H1 (cell line): ENCODE measurements at regions not wholly inside any gene's neighbourhood (a gene's known extent, or its start where the extent isn't known, plus 50 kb on each side); places are given as distances from the start of the nearest gene placed in this dataset.

Experiments
- CTCF ChIA-PET: fragments of 300-600 bp; sonication (Branson Sonifier 250); formaldehyde crosslinking; loops from one replicate; lab custom pipeline; 2021; ENCODE audit not compliant: partially characterized antibody; lab: Charles Lee
- POLR2A ChIA-PET: fragments of 300-600 bp; sonication (Branson Sonifier 250); formaldehyde crosslinking; loops from one replicate; lab custom pipeline; 2021; ENCODE audit warnings: inconsistent platforms; ENCODE audit not compliant: partially characterized antibody; lab: Charles Lee
- DNase-seq, 2 experiments: peaks; one replicate each; pipeline versions ENCODE4 v3.0.0 to v3.0.0-alpha.2; 2010 to 2022; ENCODE audit warnings: low spot score in 2 of 2, low read depth in 1 of 2, mixed read lengths in 1 of 2
- FAIRE-seq: peaks from 2 replicates; lab custom pipeline; 2011; peaks lifted over from hg19 to GRCh38; lab: Jason Lieb, UNC
- H2AFZ ChIP-seq: 2 replicates; pipeline ENCODE4 v1.8.1; 2012; ENCODE audit warnings: low read length, inconsistent platforms
- H2AK5ac ChIP-seq: 2 replicates; pipeline ENCODE4 v1.6.1; 2013; ENCODE audit warnings: low read depth, low read length
- H2BK120ac ChIP-seq: replicated peaks from 2 replicates; pipeline ENCODE3; 2013; ENCODE audit warnings: low read depth, low read length, inconsistent platforms
- H2BK12ac ChIP-seq: 2 replicates; pipeline ENCODE4 v1.6.1; 2013; ENCODE audit warnings: low read depth, low read length
- H2BK15ac ChIP-seq: 2 replicates; pipeline ENCODE4 v1.6.1; 2013; ENCODE audit warnings: low read length
- H2BK20ac ChIP-seq: 2 replicates; pipeline ENCODE4 v1.6.1; 2013; ENCODE audit warnings: low read length
- H2BK5ac ChIP-seq: 2 replicates; pipeline ENCODE4 v1.6.1; 2013; ENCODE audit warnings: low read depth, low read length
- H3K14ac ChIP-seq: 2 replicates; pipeline ENCODE4 v1.6.1; 2013; ENCODE audit warnings: inconsistent platforms; ENCODE audit not compliant: insufficient read length
- H3K18ac ChIP-seq: 2 replicates; pipeline ENCODE4 v1.6.1; 2013; ENCODE audit warnings: low read length; ENCODE audit errors: extremely low read depth
- H3K23ac ChIP-seq: 2 replicates; pipeline ENCODE4 v1.6.1; 2013; ENCODE audit warnings: inconsistent platforms; ENCODE audit not compliant: insufficient read length
- H3K23me2 ChIP-seq: 2 replicates; pipeline ENCODE4 v1.6.1; 2013; ENCODE audit warnings: low read depth, low read length
- H3K27ac ChIP-seq: 2 replicates; pipeline ENCODE4 v1.6.1; 2011; ENCODE audit warnings: low read depth, low read length, inconsistent platforms
- H3K27me3 ChIP-seq, 4 experiments: replicated peaks in 1 of 4; 1 replicate in 1 of 4; 2 replicates in 3 of 4; pipeline versions ENCODE4 v1.6.1 to v1.8.1; 2011 to 2013; ENCODE audit warnings: low read length in 3 of 4, mild to moderate bottlenecking in 3 of 4, inconsistent platforms in 2 of 4, mixed read lengths in 2 of 4, moderate library complexity in 1 of 4; ENCODE audit not compliant: control insufficient read depth in 3 of 4, insufficient read depth in 3 of 4; ENCODE audit errors: extremely low read depth in 1 of 4
- H3K36me3 ChIP-seq, 4 experiments: 2 replicates each; pipeline versions ENCODE4 v1.6.1 to v1.8.1; 2011 to 2013; ENCODE audit warnings: mild to moderate bottlenecking in 4 of 4, low read length in 3 of 4, moderate library complexity in 2 of 4, control low read depth in 1 of 4, inconsistent platforms in 1 of 4; ENCODE audit not compliant: insufficient read depth in 4 of 4, control insufficient read depth in 2 of 4
- H3K4ac ChIP-seq: replicated peaks from 2 replicates; pipeline ENCODE3; 2013; ENCODE audit warnings: low read length, low read depth, mixed read lengths, inconsistent platforms; ENCODE audit not compliant: insufficient read length
- H3K4me1 ChIP-seq, 4 experiments: replicated peaks in 1 of 4; 1 replicate in 1 of 4; 2 replicates in 3 of 4; pipeline versions ENCODE4 v1.6.1 to v1.8.1; 2011 to 2013; ENCODE audit warnings: low read length in 3 of 4, inconsistent platforms in 2 of 4, mixed read lengths in 1 of 4; ENCODE audit not compliant: insufficient read depth in 4 of 4, control insufficient read depth in 3 of 4
- H3K4me2 ChIP-seq, 2 experiments: 2 replicates each; pipeline versions ENCODE4 v1.6.1 to v1.8.1; 2011 to 2013; ENCODE audit warnings: low read depth in 2 of 2, low read length in 2 of 2, control low read depth in 1 of 2, inconsistent platforms in 1 of 2, mild to moderate bottlenecking in 1 of 2; ENCODE audit not compliant: insufficient read depth in 1 of 2
- H3K4me3 ChIP-seq, 4 experiments: fragments of 200-600, 300-600 bp in 1 of 4; sonication (generic), shearing (Covaris generic), sonication (Bioruptor Twin) in 1 of 4; 2 replicates each; pipeline versions ENCODE4 v1.5.1 to v1.8.1; 2011 to 2016; ENCODE audit warnings: low read length in 4 of 4, low read depth in 3 of 4, control low read depth in 2 of 4, inconsistent platforms in 2 of 4, mild to moderate bottlenecking in 2 of 4, mixed read lengths in 1 of 4, moderate library complexity in 1 of 4; ENCODE audit not compliant: insufficient read depth in 2 of 4; ENCODE audit errors: extremely low read depth in 1 of 4
- H3K56ac ChIP-seq: replicated peaks from 2 replicates; pipeline ENCODE3; 2013; ENCODE audit warnings: low read depth, mild to moderate bottlenecking, mixed read lengths, low read length, inconsistent platforms; ENCODE audit not compliant: insufficient read length
- H3K79me1 ChIP-seq: 2 replicates; pipeline ENCODE4 v1.6.1; 2013; ENCODE audit warnings: low read depth, low read length, control low read depth
- H3K79me2 ChIP-seq, 2 experiments: 2 replicates each; pipeline versions ENCODE4 v1.6.1 to v1.8.1; 2012 to 2013; ENCODE audit warnings: low read length in 2 of 2, mild to moderate bottlenecking in 2 of 2, inconsistent platforms in 1 of 2; ENCODE audit not compliant: insufficient read depth in 2 of 2, control insufficient read depth in 1 of 2
- H3K9ac ChIP-seq, 4 experiments: replicated peaks in 1 of 4; 1 replicate in 1 of 4; 2 replicates in 3 of 4; pipeline versions ENCODE4 v1.6.1 to v1.8.1; 2011 to 2013; ENCODE audit warnings: low read depth in 3 of 4, low read length in 3 of 4, control low read depth in 2 of 4, mild to moderate bottlenecking in 2 of 4, moderate library complexity in 2 of 4, inconsistent platforms in 1 of 4; ENCODE audit errors: extremely low read depth in 1 of 4
- H3K9me3 ChIP-seq, 2 experiments: 2 replicates each; pipeline versions ENCODE4 v1.6.1 to v1.8.1; 2012 to 2013; ENCODE audit warnings: mild to moderate bottlenecking in 2 of 2, moderate library complexity in 2 of 2, control low read depth in 1 of 2, inconsistent platforms in 1 of 2, low read depth in 1 of 2, low read length in 1 of 2, mixed read lengths in 1 of 2; ENCODE audit not compliant: insufficient read depth in 2 of 2
- H4K20me1 ChIP-seq, 2 experiments: replicated peaks in 1 of 2; 2 replicates each; pipeline versions ENCODE3 to v1.8.1; 2011 to 2013; ENCODE audit warnings: inconsistent platforms in 2 of 2, low read length in 2 of 2, mild to moderate bottlenecking in 1 of 2; ENCODE audit not compliant: insufficient read depth in 2 of 2, control insufficient read depth in 1 of 2
- H4K5ac ChIP-seq: 2 replicates; pipeline ENCODE4 v1.6.1; 2013; ENCODE audit warnings: low read length, low read depth, mixed read lengths, inconsistent platforms; ENCODE audit not compliant: insufficient read length
- H4K8ac ChIP-seq: 2 replicates; pipeline ENCODE4 v1.8.0; 2013; ENCODE audit warnings: mild to moderate bottlenecking, moderate library complexity, low read length, inconsistent platforms; ENCODE audit not compliant: insufficient read depth; ENCODE audit errors: extremely low read depth
- H4K91ac ChIP-seq: replicated peaks from 2 replicates; pipeline ENCODE3; 2013; ENCODE audit warnings: low read length, mixed read lengths, inconsistent platforms; ENCODE audit not compliant: insufficient read length
- BRCA1 ChIP-seq: IDR thresholded peaks from 2 replicates; pipeline ENCODE4 v1.6.1; 2012; ENCODE audit warnings: low read depth, low read length, improper control_type of control experiment
- EP300 ChIP-seq, 2 experiments: IDR thresholded peaks; 1 replicate in 1 of 2; 2 replicates in 1 of 2; pipeline ENCODE4 v1.6.1; 2011 to 2012; ENCODE audit warnings: low read depth in 2 of 2, low read length in 2 of 2, mild to moderate bottlenecking in 2 of 2, borderline replicate concordance in 1 of 2, inconsistent platforms in 1 of 2, moderate library complexity in 1 of 2
- KDM4A ChIP-seq: IDR thresholded peaks from one replicate; pipeline ENCODE4 v1.7.1; 2012; ENCODE audit warnings: low read depth, mild to moderate bottlenecking, moderate library complexity, low read length, inconsistent platforms; ENCODE audit not compliant: severe bottlenecking
- RNF2 ChIP-seq: fragments of 200-900, 300-1000 bp; sonication (generic); IDR thresholded peaks from 2 replicates; pipeline ENCODE4 v1.7.1; 2016; ENCODE audit warnings: borderline replicate concordance, low read depth, mild to moderate bottlenecking, antibody characterized with exemption, low read length; ENCODE audit not compliant: poor library complexity, severe bottlenecking; ENCODE audit errors: missing control alignments
- SRF ChIP-seq: IDR thresholded peaks from 2 replicates; pipeline ENCODE4 v1.6.1; 2011; ENCODE audit warnings: mild to moderate bottlenecking, low read depth, low read length, moderate library complexity
- WGBS, 2 experiments: shearing (Covaris generic) in 1 of 2; methylation state at CpG; one replicate each; pipeline versions ENCODE4 v1.1.6 to v1.1.7; 2013 to 2015; ENCODE audit warnings: low lambda C conversion rate in 2 of 2, mixed read lengths in 2 of 2, inconsistent platforms in 1 of 2, low coverage in 1 of 2, missing lambda C conversion rate in 1 of 2; ENCODE audit not compliant: insufficient replicate concordance in 2 of 2, insufficient coverage in 1 of 2, insufficient read length in 1 of 2; ENCODE audit errors: extremely low coverage in 1 of 2, missing lambda C conversion rate in 1 of 2; 5-methylcytosine and 5-hydroxymethylcytosine counted together

GRCh38 chr1:29960156-29960755 lies 723.9 kb downstream of the PTPRU start:
- no peak overlapping the region; the same call in 1 of the 2 replicates for H2BK15ac ChIP-seq
- H3K4ac ChIP-seq, result no peak overlapping the region
- TF ChIP-seq SRF (no peak), BRCA1 (no peak), RNF2 (no peak), EP300 (IDR thresholded peaks at IDR 0.05; ENCODE audit: borderline replicate concordance in 1 of 2, low read depth in 2 of 2, low read length in 2 of 2) (no peak), KDM4A (no peak)
- ChIA-PET CTCF (interaction anchor here (0.6 kb wide), 1 partner anchor 9 kb away, joined by 3 read pairs; no protein-coding TSS in a partner anchor), POLR2A (no interaction called here)
- no peak for DNase-seq
- no peaks in the 10 kb centered on the region for H3K27me3 ChIP-seq
- no peak overlapping the region; the same call in 1 of the 2 replicates for H2BK20ac ChIP-seq
- no peak overlapping the region for H3K27ac ChIP-seq
- H3K14ac ChIP-seq, result no peak overlapping the region
- no peak overlapping the region for H3K4me2 ChIP-seq
- peaks cover 0 to 5% (median 0%) of the 10 kb centered on the region in 4 experiments; a peak in 2 of 7 replicates for H3K4me1 ChIP-seq
- FAIRE-seq, result no peak
- peak overlapping the region; percentile 43; the same call in 1 of the 2 replicates for H2AFZ ChIP-seq
- H4K20me1 ChIP-seq, result no peaks in the 10 kb centered on the region
- no peaks in the 10 kb centered on the region for H3K23me2 ChIP-seq
- peak overlapping the region; percentile 39; the same call in 1 of the 2 replicates for H2BK12ac ChIP-seq
- no peak overlapping the region for H3K56ac ChIP-seq
- peak overlapping the region; percentile 70 for H4K8ac ChIP-seq
- WGBS, 2 experiments, result 85% methylated on average over 10 of the region's 10 CpGs; no CpG with 5 or more reads in 1 of the 2 experiments
- no peaks in the 10 kb centered on the region for H3K9me3 ChIP-seq
- no peak overlapping the region for H3K18ac ChIP-seq
- no peak overlapping the region for H4K5ac ChIP-seq
- peak overlapping the region; percentile 35; the same call in 1 of the 2 replicates for H2BK5ac ChIP-seq
- no peaks in the 10 kb centered on the region for H3K36me3 ChIP-seq
- no peaks in the 10 kb centered on the region for H3K79me1 ChIP-seq
- no peak overlapping the region for H3K9ac ChIP-seq
- H2BK120ac ChIP-seq, result no peak overlapping the region
- no peak overlapping the region for H3K4me3 ChIP-seq
- no peak overlapping the region for H2AK5ac ChIP-seq
- no peaks in the 10 kb centered on the region for H3K79me2 ChIP-seq
- no peak overlapping the region for H3K23ac ChIP-seq
- peak overlapping the region; percentile 82 for H4K91ac ChIP-seq
